ENCODE measurements at regions not wholly inside any gene's neighbourhood (a gene's known extent, or its start where the extent isn't known, plus 50 kb on each side); places are given as distances from the start of the nearest gene placed in this dataset.

- Histone ChIP-seq H3K4me2 (ENCODE audit: low read length) (no peak overlapping the region), H4K20me1 (ENCODE audit: insufficient read depth, low read length) (no peaks in the 10 kb centered on the region), H3K27ac (ENCODE audit: low read depth, low read length, poor library complexity, severe bottlenecking) (no peak overlapping the region), H3K36me3 (ENCODE audit: insufficient read depth, low read length) (no peaks in the 10 kb centered on the region), H3K27me3 (ENCODE audit: insufficient read depth, low read length) (no peaks in the 10 kb centered on the region), H2AFZ (ENCODE audit: low read length) (no peak overlapping the region), H3K4me1 (ENCODE audit: insufficient read depth, low read length, severe bottlenecking) (no peaks in the 10 kb centered on the region), H3F3A (ENCODE audit: insufficient read depth, low read length) (no peaks in the 10 kb centered on the region), H3K9me3 (ENCODE audit: low read length) (no peaks in the 10 kb centered on the region), H3K79me2 (ENCODE audit: insufficient read depth, low read length) (no peaks in the 10 kb centered on the region), H3K4me3 (ENCODE audit: low read depth, low read length, poor library complexity, severe bottlenecking) (no peak overlapping the region), H3K9me2 (ENCODE audit: low read depth, low read length) (no peaks in the 10 kb centered on the region), H3K9ac (ENCODE audit: low read length) (no peak overlapping the region)
- TF ChIP-seq CTCF (IDR thresholded peaks at IDR 0.05; ENCODE audit: low read length) = no peak
Observed at GRCh38 chr9:1599961-1600360, 415.2 kb upstream of the SMARCA2 start.

- Histone ChIP-seq H3K27ac (ENCODE audit: low read depth, low read length, poor library complexity, severe bottlenecking) (no peak overlapping the region), H2AFZ (ENCODE audit: low read length) (no peak overlapping the region), H3K9me2 (ENCODE audit: low read depth, low read length) (no peaks in the 10 kb centered on the region), H3K4me1 (ENCODE audit: insufficient read depth, low read length, severe bottlenecking) (no peaks in the 10 kb centered on the region), H3K36me3 (ENCODE audit: insufficient read depth, low read length) (no peaks in the 10 kb centered on the region), H3F3A (ENCODE audit: insufficient read depth, low read length) (no peaks in the 10 kb centered on the region), H3K4me2 (ENCODE audit: low read length) (no peak overlapping the region), H3K9me3 (ENCODE audit: low read length) (no peaks in the 10 kb centered on the region), H3K79me2 (ENCODE audit: insufficient read depth, low read length) (no peaks in the 10 kb centered on the region), H3K27me3 (ENCODE audit: insufficient read depth, low read length) (no peaks in the 10 kb centered on the region), H4K20me1 (ENCODE audit: insufficient read depth, low read length) (no peaks in the 10 kb centered on the region), H3K9ac (ENCODE audit: low read length) (no peak overlapping the region), H3K4me3 (ENCODE audit: low read depth, low read length, poor library complexity, severe bottlenecking) (no peak overlapping the region)
- TF ChIP-seq EZH2 (IDR thresholded peaks at IDR 0.05; ENCODE audit: borderline replicate concordance, low read length) (no peak), CTCF (IDR thresholded peaks at IDR 0.05; ENCODE audit: low read length) (peak; percentile 78)
Observed at GRCh38 chr9:1604942-1605560, 410.1 kb upstream of the SMARCA2 start.

- no peaks in the 10 kb centered on the region for H3K9me2 ChIP-seq (ENCODE audit: low read depth, low read length)
- H3K27me3 ChIP-seq (ENCODE audit: insufficient read depth, low read length) = no peaks in the 10 kb centered on the region
- no peak overlapping the region for H2AFZ ChIP-seq (ENCODE audit: low read length)
Observed at GRCh38 chr9:1606253-1606652, 408.9 kb upstream of the SMARCA2 start.

More at GRCh38 chr9:1606253-1606652, 408.9 kb upstream of the SMARCA2 start:
- no peak overlapping the region for H3K4me2 ChIP-seq (ENCODE audit: low read length)
- H4K20me1 ChIP-seq (ENCODE audit: insufficient read depth, low read length) = no peaks in the 10 kb centered on the region
- H3K79me2 ChIP-seq (ENCODE audit: insufficient read depth, low read length) = no peaks in the 10 kb centered on the region
- TF ChIP-seq EZH2 (IDR thresholded peaks at IDR 0.05; ENCODE audit: borderline replicate concordance, low read length) = no peak
- no peak for TF ChIP-seq CTCF (IDR thresholded peaks at IDR 0.05; ENCODE audit: low read length)
- H3K4me1 ChIP-seq (ENCODE audit: insufficient read depth, low read length, severe bottlenecking) = no peaks in the 10 kb centered on the region
- no peaks in the 10 kb centered on the region for H3K36me3 ChIP-seq (ENCODE audit: insufficient read depth, low read length)
- H3K4me3 ChIP-seq (ENCODE audit: low read depth, low read length, poor library complexity, severe bottlenecking) = no peak overlapping the region
- H3K9me3 ChIP-seq (ENCODE audit: low read length) = no peaks in the 10 kb centered on the region
- no peak overlapping the region for H3K9ac ChIP-seq (ENCODE audit: low read length)
- H3F3A ChIP-seq (ENCODE audit: insufficient read depth, low read length) = no peaks in the 10 kb centered on the region
- no peak overlapping the region for H3K27ac ChIP-seq (ENCODE audit: low read depth, low read length, poor library complexity, severe bottlenecking)

All from OCI-LY1 (cell line).